DOHH2 (cell line): ENCODE measurements at regions not wholly inside any gene's neighbourhood (a gene's known extent, or its start where the extent isn't known, plus 50 kb on each side); places are given as distances from the start of the nearest gene placed in this dataset.
"Not testable (repeated sequence)": the region's sequence is repeated elsewhere in the genome, so short reads cannot be mapped to it uniquely, and the experiment has no call there.

Experiments used
- CTCF ChIP-seq: fragments of 200-600 bp; sonication (generic); IDR thresholded peaks from one replicate; pipeline ENCODE4 v1.5.1; 2014; ENCODE audit warnings: antibody characterized with exemption, mild to moderate bottlenecking, low read depth, low read length; ENCODE audit not compliant: poor library complexity, severe bottlenecking
- EZH2phosphoT487 ChIP-seq: fragments of 200-600 bp; sonication (generic); IDR thresholded peaks from 2 replicates; pipeline ENCODE4 v1.6.1; 2017; ENCODE audit warnings: borderline replicate concordance, mild to moderate bottlenecking, antibody characterized with exemption, low read length, moderate library complexity, mixed read lengths

- TF ChIP-seq CTCF, EZH2phosphoT487: not testable (repeated sequence)
Observed at GRCh38 chrX:63198693-63199092, 152.4 kb downstream of the SPIN4 start.
